ENCODE measurements at regions not wholly inside any gene's neighbourhood (a gene's known extent, or its start where the extent isn't known, plus 50 kb on each side); places are given as distances from the start of the nearest gene placed in this dataset.

- Histone ChIP-seq H3K27ac (ENCODE audit: low read depth in 2 of 2, low read length in 1 of 2) (no peak overlapping the region), H3K4me3 (ENCODE audit: low read depth in 1 of 2, low read length in 2 of 2) (no peak overlapping the region), H3K36me3 (ENCODE audit: control insufficient read depth in 2 of 2, insufficient read depth in 2 of 2, low read length in 1 of 2) (no peaks in the 10 kb centered on the region), H3K27me3 (ENCODE audit: control insufficient read depth in 1 of 2, insufficient read depth in 2 of 2, low read length in 2 of 2) (no peaks in the 10 kb centered on the region), H3K4me1 (ENCODE audit: control insufficient read depth in 2 of 2, insufficient read depth in 2 of 2, low read length in 1 of 2) (no peaks in the 10 kb centered on the region), H3K9me3 (ENCODE audit: control insufficient read depth in 2 of 2, insufficient read depth in 1 of 2, low read depth in 1 of 2, low read length in 1 of 2) (no peaks in the 10 kb centered on the region)
- WGBS, 2 donors, result 87 to 88% methylated on average over 1 of the region's 1 CpG
Measured at GRCh38 chr6:56407883-56408410, 160.6 kb upstream of the COL21A1 start.

GRCh38 chr6:56406276-56407269, 159.2 kb upstream of the COL21A1 start:
- H3K27ac ChIP-seq (ENCODE audit: low read depth in 2 of 2, low read length in 1 of 2), result no peak overlapping the region
- H3K9me3 ChIP-seq (ENCODE audit: control insufficient read depth in 2 of 2, insufficient read depth in 1 of 2, low read depth in 1 of 2, low read length in 1 of 2), result no peaks in the 10 kb centered on the region
- H3K4me1 ChIP-seq (ENCODE audit: control insufficient read depth in 2 of 2, insufficient read depth in 2 of 2, low read length in 1 of 2), result no peaks in the 10 kb centered on the region
- no peak overlapping the region for H3K4me3 ChIP-seq (ENCODE audit: low read depth in 1 of 2, low read length in 2 of 2)
- H3K27me3 ChIP-seq (ENCODE audit: control insufficient read depth in 1 of 2, insufficient read depth in 2 of 2, low read length in 2 of 2), result no peaks in the 10 kb centered on the region
- WGBS, 2 donors, result 92 to 94% methylated on average over 3 of the region's 3 CpGs
- no peaks in the 10 kb centered on the region for H3K36me3 ChIP-seq (ENCODE audit: control insufficient read depth in 2 of 2, insufficient read depth in 2 of 2, low read length in 1 of 2)

DNA sequence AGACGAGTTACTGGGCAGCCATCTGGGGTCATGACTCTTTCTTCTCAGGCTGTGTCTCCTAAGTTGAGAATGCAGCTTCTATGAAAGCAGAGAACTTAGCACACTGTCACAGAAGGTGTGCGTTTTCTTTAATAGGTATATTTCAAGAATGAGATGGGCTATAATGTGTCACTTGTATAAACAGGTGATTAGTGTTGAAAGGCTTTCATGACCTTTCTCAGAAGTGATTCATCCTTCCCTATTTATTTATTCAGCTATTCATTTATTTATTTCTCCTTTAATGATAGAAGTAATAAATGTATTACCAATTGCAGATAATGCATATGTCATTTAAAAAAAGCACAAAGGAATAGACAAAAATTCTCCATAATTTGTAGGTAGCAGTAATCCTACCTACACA, 157.2 kb upstream of the COL21A1 start:
- Histone ChIP-seq H3K9me3 (ENCODE audit: control insufficient read depth in 2 of 2, insufficient read depth in 1 of 2, low read depth in 1 of 2, low read length in 1 of 2) (no peaks in the 10 kb centered on the region), H3K27me3 (ENCODE audit: control insufficient read depth in 1 of 2, insufficient read depth in 2 of 2, low read length in 2 of 2) (no peaks in the 10 kb centered on the region), H3K27ac (ENCODE audit: low read depth in 2 of 2, low read length in 1 of 2) (no peak overlapping the region), H3K36me3 (ENCODE audit: control insufficient read depth in 2 of 2, insufficient read depth in 2 of 2, low read length in 1 of 2) (no peaks in the 10 kb centered on the region), H3K4me3 (ENCODE audit: low read depth in 1 of 2, low read length in 2 of 2) (no peak overlapping the region), H3K4me1 (ENCODE audit: control insufficient read depth in 2 of 2, insufficient read depth in 2 of 2, low read length in 1 of 2) (no peaks in the 10 kb centered on the region)
- 76 to 80% methylated on average over 2 of the region's 2 CpGs for whole genome bisulfite sequencing, 2 donors

- Histone ChIP-seq H3K4me3 (ENCODE audit: low read depth in 1 of 2, low read length in 2 of 2) (no peak overlapping the region), H3K9me3 (ENCODE audit: control insufficient read depth in 2 of 2, insufficient read depth in 1 of 2, low read depth in 1 of 2, low read length in 1 of 2) (no peaks in the 10 kb centered on the region), H3K36me3 (ENCODE audit: control insufficient read depth in 2 of 2, insufficient read depth in 2 of 2, low read length in 1 of 2) (no peaks in the 10 kb centered on the region), H3K27ac (ENCODE audit: low read depth in 2 of 2, low read length in 1 of 2) (peak overlapping the region in 1 of 2 donors; percentile 49), H3K27me3 (ENCODE audit: control insufficient read depth in 1 of 2, insufficient read depth in 2 of 2, low read length in 2 of 2) (no peaks in the 10 kb centered on the region), H3K4me1 (ENCODE audit: control insufficient read depth in 2 of 2, insufficient read depth in 2 of 2, low read length in 1 of 2) (no peaks in the 10 kb centered on the region)
- WGBS, 2 donors, result 60 to 63% methylated on average over 2 of the region's 2 CpGs
Measured at GRCh38 chr6:56403745-56404144, 156.4 kb upstream of the COL21A1 start.

DNA sequence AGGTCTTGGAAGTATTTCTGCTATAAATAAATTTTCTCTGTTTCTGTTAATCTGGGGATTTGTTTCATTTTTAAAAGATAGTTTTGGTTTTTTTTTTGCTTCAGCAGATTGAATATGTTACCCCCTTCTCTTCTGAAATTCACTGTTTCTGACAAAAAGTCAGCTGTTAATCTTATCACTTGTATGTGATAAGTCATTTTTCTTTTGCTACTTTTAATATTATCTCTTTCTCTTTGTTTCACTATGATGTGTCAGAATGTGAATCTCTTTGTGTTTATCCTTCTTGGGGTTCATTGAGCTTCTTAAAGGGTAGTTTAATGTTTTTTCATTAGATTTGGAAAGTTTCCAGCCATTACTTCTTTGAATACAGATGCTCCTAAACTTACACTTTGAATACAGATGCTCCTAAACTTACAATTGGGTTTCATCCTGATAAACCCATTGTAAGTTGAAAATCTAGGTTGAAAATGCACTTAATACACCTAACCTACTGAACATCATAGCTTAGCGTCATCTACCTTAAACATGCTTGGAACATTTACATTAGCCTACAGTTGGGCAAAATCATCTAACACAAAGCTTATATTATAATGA, 154.2 kb upstream of the COL21A1 start:
- no peak overlapping the region for H3K27ac ChIP-seq (ENCODE audit: low read depth in 2 of 2, low read length in 1 of 2)
- H3K9me3 ChIP-seq (ENCODE audit: control insufficient read depth in 2 of 2, insufficient read depth in 1 of 2, low read depth in 1 of 2, low read length in 1 of 2), result no peaks in the 10 kb centered on the region
- no peaks in the 10 kb centered on the region for H3K4me1 ChIP-seq (ENCODE audit: control insufficient read depth in 2 of 2, insufficient read depth in 2 of 2, low read length in 1 of 2)
- H3K27me3 ChIP-seq (ENCODE audit: control insufficient read depth in 1 of 2, insufficient read depth in 2 of 2, low read length in 2 of 2), result no peaks in the 10 kb centered on the region
- no peaks in the 10 kb centered on the region for H3K36me3 ChIP-seq (ENCODE audit: control insufficient read depth in 2 of 2, insufficient read depth in 2 of 2, low read length in 1 of 2)
- no peak overlapping the region for H3K4me3 ChIP-seq (ENCODE audit: low read depth in 1 of 2, low read length in 2 of 2)
- 94 to 95% methylated on average over 1 of the region's 1 CpG for WGBS, 2 donors

- Histone ChIP-seq H3K9me3 (ENCODE audit: control insufficient read depth in 2 of 2, insufficient read depth in 1 of 2, low read depth in 1 of 2, low read length in 1 of 2) (no peaks in the 10 kb centered on the region), H3K27ac (ENCODE audit: low read depth in 2 of 2, low read length in 1 of 2) (no peak overlapping the region), H3K36me3 (ENCODE audit: control insufficient read depth in 2 of 2, insufficient read depth in 2 of 2, low read length in 1 of 2) (no peaks in the 10 kb centered on the region), H3K4me1 (ENCODE audit: control insufficient read depth in 2 of 2, insufficient read depth in 2 of 2, low read length in 1 of 2) (no peaks in the 10 kb centered on the region), H3K27me3 (ENCODE audit: control insufficient read depth in 1 of 2, insufficient read depth in 2 of 2, low read length in 2 of 2) (no peaks in the 10 kb centered on the region), H3K4me3 (ENCODE audit: low read depth in 1 of 2, low read length in 2 of 2) (no peak overlapping the region)
- 69 to 77% methylated on average over 4 of the region's 4 CpGs for WGBS, 2 donors
Measured at GRCh38 chr6:56400273-56400672, 152.9 kb upstream of the COL21A1 start.

GRCh38 chr6:56399672-56400263, 152.4 kb upstream of the COL21A1 start:
- H3K27ac ChIP-seq (ENCODE audit: low read depth in 2 of 2, low read length in 1 of 2), result no peak overlapping the region
- no peaks in the 10 kb centered on the region for H3K4me1 ChIP-seq (ENCODE audit: control insufficient read depth in 2 of 2, insufficient read depth in 2 of 2, low read length in 1 of 2)
- no peaks in the 10 kb centered on the region for H3K36me3 ChIP-seq (ENCODE audit: control insufficient read depth in 2 of 2, insufficient read depth in 2 of 2, low read length in 1 of 2)
- no peaks in the 10 kb centered on the region for H3K9me3 ChIP-seq (ENCODE audit: control insufficient read depth in 2 of 2, insufficient read depth in 1 of 2, low read depth in 1 of 2, low read length in 1 of 2)
- no peak overlapping the region for H3K4me3 ChIP-seq (ENCODE audit: low read depth in 1 of 2, low read length in 2 of 2)
- WGBS, 2 donors, result 58 to 82% methylated on average over 10 of the region's 10 CpGs
- H3K27me3 ChIP-seq (ENCODE audit: control insufficient read depth in 1 of 2, insufficient read depth in 2 of 2, low read length in 2 of 2), result no peaks in the 10 kb centered on the region

DNA sequence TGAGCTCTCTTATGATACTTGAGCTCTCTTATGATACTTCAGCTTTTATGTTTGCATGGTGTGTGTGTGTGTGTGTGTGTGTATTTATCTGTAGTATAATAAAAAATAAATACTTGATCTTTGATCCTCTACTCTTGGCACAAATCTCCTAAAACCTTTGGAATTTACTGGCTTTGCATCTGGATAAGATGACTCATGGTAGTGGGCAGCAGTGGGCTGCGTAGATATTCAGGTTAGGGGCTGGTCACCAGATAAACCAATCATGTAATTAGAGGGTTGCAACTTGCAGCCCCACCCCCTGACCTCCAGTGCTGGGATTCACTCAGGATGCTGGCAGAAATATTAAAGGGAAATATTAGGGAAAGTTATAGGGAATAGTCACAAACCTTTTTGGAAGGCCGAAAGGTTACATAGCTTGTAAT, 151.9 kb upstream of the COL21A1 start:
- H3K9me3 ChIP-seq (ENCODE audit: control insufficient read depth in 2 of 2, insufficient read depth in 1 of 2, low read depth in 1 of 2, low read length in 1 of 2), result no peaks in the 10 kb centered on the region
- H3K27ac ChIP-seq (ENCODE audit: low read depth in 2 of 2, low read length in 1 of 2), result no peak overlapping the region
- no peak overlapping the region for H3K4me3 ChIP-seq (ENCODE audit: low read depth in 1 of 2, low read length in 2 of 2)
- no peaks in the 10 kb centered on the region for H3K36me3 ChIP-seq (ENCODE audit: control insufficient read depth in 2 of 2, insufficient read depth in 2 of 2, low read length in 1 of 2)
- H3K4me1 ChIP-seq (ENCODE audit: control insufficient read depth in 2 of 2, insufficient read depth in 2 of 2, low read length in 1 of 2), result no peaks in the 10 kb centered on the region
- H3K27me3 ChIP-seq (ENCODE audit: control insufficient read depth in 1 of 2, insufficient read depth in 2 of 2, low read length in 2 of 2), result no peaks in the 10 kb centered on the region
- WGBS, 2 donors, result 47 to 73% methylated on average over 2 of the region's 2 CpGs

GRCh38 chr6:56396435-56396834, 149.1 kb upstream of the COL21A1 start:
- WGBS, 2 donors, result 86 to 87% methylated on average over 2 of the region's 2 CpGs
- Histone ChIP-seq H3K27me3 (ENCODE audit: control insufficient read depth in 1 of 2, insufficient read depth in 2 of 2, low read length in 2 of 2) (no peaks in the 10 kb centered on the region), H3K4me1 (ENCODE audit: control insufficient read depth in 2 of 2, insufficient read depth in 2 of 2, low read length in 1 of 2) (no peaks in the 10 kb centered on the region)

More at GRCh38 chr6:56396435-56396834, 149.1 kb upstream of the COL21A1 start:
- Histone ChIP-seq H3K27ac (ENCODE audit: low read depth in 2 of 2, low read length in 1 of 2) (no peak overlapping the region), H3K9me3 (ENCODE audit: control insufficient read depth in 2 of 2, insufficient read depth in 1 of 2, low read depth in 1 of 2, low read length in 1 of 2) (no peaks in the 10 kb centered on the region), H3K36me3 (ENCODE audit: control insufficient read depth in 2 of 2, insufficient read depth in 2 of 2, low read length in 1 of 2) (no peaks in the 10 kb centered on the region), H3K4me3 (ENCODE audit: low read depth in 1 of 2, low read length in 2 of 2) (no peak overlapping the region)

Measured in esophagus (tissue), 2 donors.